ENCODE measurements at regions not wholly inside any gene's neighbourhood (a gene's known extent, or its start where the extent isn't known, plus 50 kb on each side); places are given as distances from the start of the nearest gene placed in this dataset.

- Histone ChIP-seq H3K27me3 (replicated peaks; ENCODE audit: control insufficient read depth, insufficient read depth, low read length) (no peaks in the 10 kb centered on the region; the same call in 1 of the 2 replicates), H3K36me3 (ENCODE audit: control insufficient read depth, insufficient read depth, low read length) (no peaks in the 10 kb centered on the region), H3K4me3 (replicated peaks; ENCODE audit: low read depth, low read length) (no peak overlapping the region)
- no peak for DNase-seq (ENCODE audit: extremely low read depth, insufficient read length)
- TF ChIP-seq, protein P1, sequence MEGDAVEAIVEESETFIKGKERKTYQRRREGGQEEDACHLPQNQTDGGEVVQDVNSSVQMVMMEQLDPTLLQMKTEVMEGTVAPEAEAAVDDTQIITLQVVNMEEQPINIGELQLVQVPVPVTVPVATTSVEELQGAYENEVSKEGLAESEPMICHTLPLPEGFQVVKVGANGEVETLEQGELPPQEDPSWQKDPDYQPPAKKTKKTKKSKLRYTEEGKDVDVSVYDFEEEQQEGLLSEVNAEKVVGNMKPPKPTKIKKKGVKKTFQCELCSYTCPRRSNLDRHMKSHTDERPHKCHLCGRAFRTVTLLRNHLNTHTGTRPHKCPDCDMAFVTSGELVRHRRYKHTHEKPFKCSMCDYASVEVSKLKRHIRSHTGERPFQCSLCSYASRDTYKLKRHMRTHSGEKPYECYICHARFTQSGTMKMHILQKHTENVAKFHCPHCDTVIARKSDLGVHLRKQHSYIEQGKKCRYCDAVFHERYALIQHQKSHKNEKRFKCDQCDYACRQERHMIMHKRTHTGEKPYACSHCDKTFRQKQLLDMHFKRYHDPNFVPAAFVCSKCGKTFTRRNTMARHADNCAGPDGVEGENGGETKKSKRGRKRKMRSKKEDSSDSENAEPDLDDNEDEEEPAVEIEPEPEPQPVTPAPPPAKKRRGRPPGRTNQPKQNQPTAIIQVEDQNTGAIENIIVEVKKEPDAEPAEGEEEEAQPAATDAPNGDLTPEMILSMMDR (IDR thresholded peaks at IDR 0.05; ENCODE audit: insufficient read depth, low read length, poor library complexity, severe bottlenecking) = no peak
These were observed 77.6 kb upstream of the SASH1 start for GRCh38 chr6:148265054-148265453.

GRCh38 chr6:148269386-148269785, 73.3 kb upstream of the SASH1 start:
- DNase-seq (ENCODE audit: extremely low read depth, insufficient read length) = no peak
- H3K27me3 ChIP-seq (replicated peaks; ENCODE audit: control insufficient read depth, insufficient read depth, low read length) = no peaks in the 10 kb centered on the region; the same call in none of the 2 replicates
- H3K4me3 ChIP-seq (replicated peaks; ENCODE audit: low read depth, low read length) = no peak overlapping the region
- TF ChIP-seq, protein P1 (IDR thresholded peaks at IDR 0.05; ENCODE audit: insufficient read depth, low read length, poor library complexity, severe bottlenecking) = no peak
- H3K36me3 ChIP-seq (ENCODE audit: control insufficient read depth, insufficient read depth, low read length) = no peaks in the 10 kb centered on the region

DNA sequence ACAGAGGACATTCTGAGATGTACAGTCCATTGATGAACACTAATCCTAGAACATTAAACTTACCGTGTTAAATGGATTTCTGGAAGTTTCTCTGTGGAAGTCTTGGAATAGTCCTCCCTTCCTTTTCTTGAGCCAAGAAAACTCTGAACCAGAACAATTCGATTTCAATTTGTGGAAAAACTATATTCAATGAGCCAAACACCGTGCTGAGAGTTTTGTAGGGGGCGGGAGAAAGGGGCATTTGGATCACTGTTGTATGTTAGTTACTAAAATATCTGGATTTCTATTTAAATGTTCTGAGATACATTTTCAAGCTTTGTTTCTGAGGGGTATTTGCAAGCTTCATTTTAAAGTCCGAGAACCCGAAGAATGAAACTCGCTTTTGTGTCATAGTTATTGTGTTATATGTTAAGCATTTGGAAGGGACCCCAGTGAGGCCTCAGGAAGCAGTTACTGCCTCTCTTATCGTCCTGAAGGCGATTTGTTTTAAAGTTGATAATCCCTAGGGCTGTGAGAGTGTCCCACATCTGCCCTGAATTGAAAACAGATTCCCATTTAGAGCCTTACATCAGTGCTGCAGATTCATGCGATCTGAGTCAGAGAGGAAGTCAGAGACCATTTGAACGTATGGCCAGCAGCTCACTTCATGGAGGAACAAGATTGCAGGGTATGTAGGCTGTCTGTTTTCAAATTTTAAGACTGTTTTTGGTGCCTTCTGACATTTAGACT, 70.8 kb upstream of the SASH1 start:
- no peaks in the 10 kb centered on the region for H3K36me3 ChIP-seq (ENCODE audit: control insufficient read depth, insufficient read depth, low read length)
- no peaks in the 10 kb centered on the region; the same call in 1 of the 2 replicates for H3K27me3 ChIP-seq (replicated peaks; ENCODE audit: control insufficient read depth, insufficient read depth, low read length)
- DNase-seq (ENCODE audit: extremely low read depth, insufficient read length) = no peak
- TF ChIP-seq, protein P1 (IDR thresholded peaks at IDR 0.05; ENCODE audit: insufficient read depth, low read length, poor library complexity, severe bottlenecking) = no peak
- H3K4me3 ChIP-seq (replicated peaks; ENCODE audit: low read depth, low read length) = no peak overlapping the region

- TF ChIP-seq, protein P1 (IDR thresholded peaks at IDR 0.05; ENCODE audit: insufficient read depth, low read length, poor library complexity, severe bottlenecking) = no peak
- Histone ChIP-seq H3K27me3 (replicated peaks; ENCODE audit: control insufficient read depth, insufficient read depth, low read length) (no peaks in the 10 kb centered on the region; the same call in 1 of the 2 replicates), H3K4me3 (replicated peaks; ENCODE audit: low read depth, low read length) (no peak overlapping the region), H3K36me3 (ENCODE audit: control insufficient read depth, insufficient read depth, low read length) (no peaks in the 10 kb centered on the region)
- DNase-seq (ENCODE audit: extremely low read depth, insufficient read length) = no peak
These were observed 70.0 kb upstream of the SASH1 start for GRCh38 chr6:148272597-148272996.

DNA sequence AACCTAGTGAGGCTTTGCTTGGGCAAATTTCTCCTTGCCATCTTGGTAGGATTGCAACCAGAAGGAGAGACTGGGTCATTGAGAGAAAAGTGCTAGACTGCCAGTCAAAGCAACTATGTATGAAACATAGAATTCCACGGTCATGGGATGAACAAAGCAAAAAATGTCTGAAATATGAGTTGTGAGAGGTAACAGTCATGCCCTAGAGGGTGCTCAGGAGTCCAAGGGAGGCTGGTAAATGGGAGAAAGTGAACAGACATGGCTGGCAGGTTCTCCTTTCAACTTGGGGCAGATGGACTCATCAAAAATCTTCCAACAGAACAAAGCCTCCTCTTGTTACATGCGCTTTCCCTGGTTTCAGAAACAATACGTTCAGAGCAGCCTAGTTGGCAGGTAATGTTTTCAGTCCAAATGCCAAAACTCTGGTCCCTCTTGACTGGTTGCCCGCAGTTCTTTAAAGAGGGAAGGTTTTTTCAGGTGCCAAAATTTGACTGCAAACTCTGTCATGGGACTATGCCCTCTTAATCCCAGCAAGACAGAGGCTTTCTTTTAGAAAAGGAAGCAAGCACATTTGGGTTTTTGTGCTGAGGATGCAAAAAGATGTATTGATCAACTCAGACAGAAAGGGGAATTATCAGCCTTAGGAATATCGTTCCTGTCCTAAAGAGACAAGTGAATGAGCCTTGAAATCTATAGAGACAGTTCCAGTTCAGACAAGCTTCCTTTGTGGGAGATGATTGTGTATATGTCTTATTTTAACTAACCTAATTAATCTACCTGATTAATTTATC, 68.5 kb upstream of the SASH1 start:
- TF ChIP-seq, protein P1 (IDR thresholded peaks at IDR 0.05; ENCODE audit: insufficient read depth, low read length, poor library complexity, severe bottlenecking) = no peak
- no peaks in the 10 kb centered on the region for H3K36me3 ChIP-seq (ENCODE audit: control insufficient read depth, insufficient read depth, low read length)
- DNase-seq (ENCODE audit: extremely low read depth, insufficient read length) = no peak
- no peaks in the 10 kb centered on the region; the same call in 1 of the 2 replicates for H3K27me3 ChIP-seq (replicated peaks; ENCODE audit: control insufficient read depth, insufficient read depth, low read length)
- no peak overlapping the region for H3K4me3 ChIP-seq (replicated peaks; ENCODE audit: low read depth, low read length)

Measured in GM06990 (cell line).